T-helper 17 cell (primary cell): ENCODE measurements at regions not wholly inside any gene's neighbourhood (a gene's known extent, or its start where the extent isn't known, plus 50 kb on each side); places are given as distances from the start of the nearest gene placed in this dataset.
"Not testable (repeated sequence)": the region's sequence is repeated elsewhere in the genome, so short reads cannot be mapped to it uniquely, and the experiment has no call there.

ENCODE experiments used
- ATAC-seq: fragments of 150-1000 bp; cut with Tn5 transposase; 2 replicates; pipeline ENCODE4 v1.10.0; 2021; ENCODE audit warnings: mild to moderate bottlenecking, moderate library complexity
- DNase-seq, 3 donors: peaks; one replicate each; pipeline versions ENCODE4 v3.0.0 to v3.0.0-alpha.2; 2020 to 2021
- H3K9me3 ChIP-seq: one replicate; pipeline ENCODE4 v1.7.0; 2013; ENCODE audit warnings: low read length, mild to moderate bottlenecking; ENCODE audit not compliant: control insufficient read depth, poor library complexity, severe bottlenecking
- H3K27ac Mint-ChIP-seq: one replicate; pipeline ENCODE4 v1.8.0; 2022; ENCODE audit warnings: mild to moderate bottlenecking, moderate library complexity, mixed read lengths
- H3K27me3 Mint-ChIP-seq: one replicate; pipeline ENCODE4 v1.8.0; 2022; ENCODE audit warnings: mixed read lengths
- H3K36me3 Mint-ChIP-seq: one replicate; pipeline ENCODE4 v1.8.0; 2022; ENCODE audit warnings: low read depth, mixed read lengths
- H3K4me1 Mint-ChIP-seq: one replicate; pipeline ENCODE4 v1.8.0; 2022; ENCODE audit warnings: mild to moderate bottlenecking, mixed read lengths
- H3K4me3 Mint-ChIP-seq: one replicate; pipeline ENCODE4 v1.8.0; 2022; ENCODE audit warnings: mild to moderate bottlenecking, moderate library complexity, mixed read lengths

- no peaks in the 10 kb centered on the region for H3K9me3 ChIP-seq
- ATAC-seq (no peak), DNase-seq (no peak)
- H3K4me3 Mint-ChIP-seq, result no peak overlapping the region
- H3K4me1 Mint-ChIP-seq, result no peaks in the 10 kb centered on the region
- H3K27me3 Mint-ChIP-seq, result no peaks in the 10 kb centered on the region
- no peaks in the 10 kb centered on the region for H3K36me3 Mint-ChIP-seq
- no peak overlapping the region for H3K27ac Mint-ChIP-seq
These were observed 488.1 kb upstream of the ARX start for GRCh38 chrX:25503826-25504225.

DNA sequence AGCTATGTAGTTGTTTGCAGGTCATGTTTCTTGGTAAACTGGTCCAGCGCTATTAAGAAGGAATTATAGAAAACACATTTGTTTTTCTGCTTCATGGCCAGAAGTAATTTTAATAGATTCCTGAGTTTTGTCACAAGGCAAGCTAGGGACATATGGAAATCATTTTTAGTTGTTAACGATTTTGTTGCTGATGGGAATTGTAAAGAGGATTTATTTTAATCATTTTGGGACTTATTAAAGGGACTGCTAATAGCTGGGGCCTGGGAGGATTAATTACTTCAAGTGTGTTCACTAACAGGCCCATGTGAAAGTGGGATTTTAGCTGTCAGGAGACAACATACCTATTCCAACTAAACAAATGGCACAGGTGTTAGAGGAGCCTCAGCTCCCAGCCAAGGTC, 492.0 kb upstream of the ARX start:
- no peaks in the 10 kb centered on the region for H3K4me1 Mint-ChIP-seq
- DNase-seq, result no peak
- no peak overlapping the region for H3K4me3 Mint-ChIP-seq

GRCh38 chrX:25519258-25519657, 503.5 kb upstream of the ARX start:
- ATAC-seq (no peak), DNase-seq (no peak)
- H3K27ac Mint-ChIP-seq, result no peak overlapping the region
- no peaks in the 10 kb centered on the region for H3K27me3 Mint-ChIP-seq
- no peaks in the 10 kb centered on the region for H3K4me1 Mint-ChIP-seq
- no peak overlapping the region for H3K4me3 Mint-ChIP-seq
- H3K36me3 Mint-ChIP-seq, result no peaks in the 10 kb centered on the region
- H3K9me3 ChIP-seq, result no peaks in the 10 kb centered on the region

More for the DNA sequence above, 492.0 kb upstream of the ARX start:
- H3K27me3 Mint-ChIP-seq, result no peaks in the 10 kb centered on the region
- H3K36me3 Mint-ChIP-seq, result no peaks in the 10 kb centered on the region
- H3K27ac Mint-ChIP-seq, result no peak overlapping the region
- no peaks in the 10 kb centered on the region for H3K9me3 ChIP-seq
- ATAC-seq, result no peak

DNA sequence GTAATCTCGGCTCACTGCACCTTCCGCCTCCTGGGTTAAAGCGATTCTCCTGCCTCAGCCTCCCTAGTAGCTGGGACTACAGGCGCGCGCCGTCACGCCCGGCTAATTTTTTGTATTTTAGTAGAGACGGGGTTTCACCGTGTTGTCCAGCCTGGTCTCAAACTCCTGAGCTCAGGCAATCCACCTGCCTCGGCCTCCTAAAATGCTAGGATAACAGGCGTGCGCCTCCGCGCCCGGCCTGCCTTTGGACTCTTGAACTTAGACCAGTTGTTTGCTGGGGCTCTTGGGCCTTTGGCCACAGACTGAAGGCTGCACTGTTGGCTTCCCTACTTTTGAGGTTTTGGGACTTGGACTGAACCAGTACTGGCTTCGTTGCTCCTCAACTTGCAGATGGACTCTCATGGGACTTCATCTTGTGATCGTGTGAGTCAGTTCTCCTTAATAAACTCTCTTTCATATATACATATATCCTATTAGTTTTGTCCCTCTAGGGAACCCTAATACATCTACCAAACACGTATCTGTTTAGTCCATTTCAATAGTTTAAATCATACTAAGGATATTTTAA, 506.8 kb upstream of the ARX start:
- not testable (repeated sequence) for H3K9me3 ChIP-seq, H3K36me3 Mint-ChIP-seq, DNase-seq, H3K4me1 Mint-ChIP-seq, H3K27ac Mint-ChIP-seq, ATAC-seq, H3K4me3 Mint-ChIP-seq, H3K27me3 Mint-ChIP-seq

DNA sequence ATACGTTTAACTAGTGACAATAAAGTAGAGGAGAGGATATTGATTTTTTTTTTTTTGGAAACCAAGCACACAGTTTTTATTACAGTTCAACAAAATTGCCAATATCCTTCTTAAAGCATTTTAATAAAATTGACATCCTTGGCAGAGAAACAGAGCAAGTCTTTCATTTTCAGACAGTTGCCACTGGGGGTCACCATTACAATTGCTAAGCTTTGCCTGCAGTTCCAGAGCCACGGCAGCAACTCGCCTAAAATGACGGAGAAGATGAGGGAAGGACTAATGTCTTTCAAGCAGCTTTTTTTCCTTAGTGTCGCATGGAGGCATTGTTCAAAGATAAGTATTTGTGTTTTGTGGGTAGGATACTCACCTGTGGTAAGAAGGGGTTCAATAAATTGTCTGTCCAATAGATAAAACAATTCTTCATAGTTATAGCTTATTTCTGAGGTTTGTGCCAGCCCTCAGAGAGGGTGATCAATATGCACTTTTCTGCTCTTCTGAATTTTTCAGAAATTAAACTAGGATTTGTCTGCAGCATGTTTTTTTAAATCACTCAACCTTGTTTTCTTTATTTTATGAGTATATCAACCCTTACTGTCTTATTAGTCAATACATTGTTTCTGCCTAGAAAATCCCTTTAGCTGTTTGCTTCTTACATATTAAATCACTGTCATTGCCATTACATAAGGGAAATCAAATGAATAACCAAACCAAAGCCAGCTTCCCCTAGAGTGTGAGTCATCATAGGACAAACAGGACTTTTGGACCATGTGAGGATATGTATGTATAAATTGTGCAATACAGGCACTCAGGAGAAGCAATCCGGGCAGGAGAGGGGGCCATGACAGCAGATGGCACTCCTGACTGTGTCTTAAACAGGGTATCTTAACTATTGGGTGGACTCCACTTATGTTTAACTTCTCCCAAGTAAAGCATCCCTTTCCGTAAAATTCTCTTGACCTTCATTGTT, 508.1 kb upstream of the ARX start:
- no peaks in the 10 kb centered on the region for H3K36me3 Mint-ChIP-seq
- no peaks in the 10 kb centered on the region for H3K9me3 ChIP-seq
- no peak overlapping the region for H3K4me3 Mint-ChIP-seq
- no peaks in the 10 kb centered on the region for H3K4me1 Mint-ChIP-seq
- ATAC-seq (no peak), DNase-seq (no peak)
- H3K27me3 Mint-ChIP-seq, result no peaks in the 10 kb centered on the region
- no peak overlapping the region for H3K27ac Mint-ChIP-seq

DNA sequence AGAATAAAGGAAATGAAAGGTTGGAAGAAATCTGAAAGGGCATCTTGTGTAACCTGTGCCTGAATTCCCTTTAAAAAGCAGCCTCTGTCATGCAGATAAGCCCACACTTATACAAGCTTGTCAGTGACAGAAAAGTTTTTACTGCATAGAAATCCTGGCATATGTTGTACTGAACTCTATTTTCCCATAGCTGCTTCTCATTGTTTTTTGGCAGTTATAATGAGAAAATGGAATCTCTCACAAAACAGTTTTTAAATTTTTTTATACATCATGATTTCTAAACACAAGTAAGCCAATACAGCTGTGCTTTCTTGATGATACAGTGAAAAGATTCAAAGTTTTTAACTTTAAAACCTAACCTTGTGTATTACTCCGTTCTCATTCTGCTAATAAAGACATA, 511.4 kb upstream of the ARX start:
- no peak overlapping the region for H3K27ac Mint-ChIP-seq
- DNase-seq, result no peak
- H3K9me3 ChIP-seq, result no peaks in the 10 kb centered on the region
- H3K4me3 Mint-ChIP-seq, result no peak overlapping the region
- no peaks in the 10 kb centered on the region for H3K36me3 Mint-ChIP-seq
- ATAC-seq, result no peak
- H3K4me1 Mint-ChIP-seq, result no peaks in the 10 kb centered on the region
- no peaks in the 10 kb centered on the region for H3K27me3 Mint-ChIP-seq

GRCh38 chrX:25527596-25527995, 511.8 kb upstream of the ARX start:
- no peaks in the 10 kb centered on the region for H3K27me3 Mint-ChIP-seq
- H3K36me3 Mint-ChIP-seq, result no peaks in the 10 kb centered on the region
- no peak for DNase-seq
- no peak for ATAC-seq
- H3K4me3 Mint-ChIP-seq, result no peak overlapping the region
- peaks cover 2% of the 10 kb centered on the region for H3K9me3 ChIP-seq
- no peaks in the 10 kb centered on the region for H3K4me1 Mint-ChIP-seq
- no peak overlapping the region for H3K27ac Mint-ChIP-seq

DNA sequence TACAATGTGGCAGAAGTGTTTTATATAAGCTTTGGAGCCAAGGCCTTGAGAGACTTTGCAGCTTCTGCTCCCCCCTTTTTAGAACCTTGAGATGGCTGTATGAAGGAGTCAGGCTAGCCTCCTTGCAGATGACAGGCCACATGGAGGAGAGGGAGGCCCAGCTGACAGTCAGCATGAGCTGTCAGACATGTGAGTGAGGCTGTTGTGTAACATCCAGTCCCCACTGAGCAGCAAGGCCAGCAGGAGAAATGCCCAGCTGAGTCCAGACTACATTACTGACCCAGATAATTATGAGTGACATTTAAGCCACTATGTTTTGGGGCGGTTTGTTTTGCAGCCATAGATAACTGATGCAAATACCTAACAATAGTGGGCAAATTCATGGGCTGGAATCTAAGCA, 515.3 kb upstream of the ARX start:
- H3K9me3 ChIP-seq, result peaks cover 2% of the 10 kb centered on the region
- H3K4me3 Mint-ChIP-seq, result no peak overlapping the region
- no peak for DNase-seq
- no peaks in the 10 kb centered on the region for H3K36me3 Mint-ChIP-seq
- no peak overlapping the region for H3K27ac Mint-ChIP-seq
- H3K4me1 Mint-ChIP-seq, result no peaks in the 10 kb centered on the region
- no peak for ATAC-seq
- H3K27me3 Mint-ChIP-seq, result no peaks in the 10 kb centered on the region

- DNase-seq (no peak), ATAC-seq (no peak)
- H3K9me3 ChIP-seq, result peaks cover 2% of the 10 kb centered on the region
- H3K4me1 Mint-ChIP-seq, result no peaks in the 10 kb centered on the region
- H3K27ac Mint-ChIP-seq, result no peak overlapping the region
- H3K27me3 Mint-ChIP-seq, result no peaks in the 10 kb centered on the region
- no peak overlapping the region for H3K4me3 Mint-ChIP-seq
- no peaks in the 10 kb centered on the region for H3K36me3 Mint-ChIP-seq
These were observed 518.3 kb upstream of the ARX start for GRCh38 chrX:25534091-25534490.

DNA sequence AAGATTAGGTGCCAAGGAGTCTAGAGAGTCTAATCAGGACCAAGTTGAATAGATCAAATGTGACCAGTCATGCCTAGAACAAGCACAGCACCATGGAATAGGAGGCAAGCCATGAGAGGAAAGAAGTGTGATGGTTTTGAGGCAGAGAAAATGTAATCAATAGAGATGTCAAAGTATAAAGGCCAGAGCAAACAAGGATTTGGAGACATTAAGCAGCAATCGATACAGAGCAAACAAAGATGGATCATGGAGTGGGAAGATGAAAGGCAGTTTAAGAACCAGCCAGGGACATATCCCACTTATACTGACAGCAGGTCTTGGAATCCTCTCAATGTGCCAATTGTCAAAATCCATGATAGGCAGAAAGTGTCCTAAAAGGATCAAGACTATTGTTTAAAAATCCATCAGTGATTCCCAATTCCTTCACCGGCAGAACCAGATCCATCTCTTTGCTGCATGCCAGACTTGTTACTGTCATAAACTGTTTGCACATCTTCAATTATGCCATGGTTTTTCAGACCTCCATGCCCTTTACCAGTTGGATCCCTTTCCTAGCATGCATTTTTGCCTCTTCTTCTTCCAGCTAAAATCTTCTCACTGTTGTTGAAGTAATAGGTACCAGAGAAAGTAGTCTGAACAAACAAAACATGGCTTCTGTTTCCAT, 520.7 kb upstream of the ARX start:
- Mint-ChIP-seq H3K4me3 (no peak overlapping the region), H3K27me3 (no peaks in the 10 kb centered on the region), H3K36me3 (no peaks in the 10 kb centered on the region), H3K27ac (no peak overlapping the region), H3K4me1 (no peaks in the 10 kb centered on the region)
- H3K9me3 ChIP-seq, result peaks cover 2% of the 10 kb centered on the region
- DNase-seq (no peak), ATAC-seq (no peak)

DNA sequence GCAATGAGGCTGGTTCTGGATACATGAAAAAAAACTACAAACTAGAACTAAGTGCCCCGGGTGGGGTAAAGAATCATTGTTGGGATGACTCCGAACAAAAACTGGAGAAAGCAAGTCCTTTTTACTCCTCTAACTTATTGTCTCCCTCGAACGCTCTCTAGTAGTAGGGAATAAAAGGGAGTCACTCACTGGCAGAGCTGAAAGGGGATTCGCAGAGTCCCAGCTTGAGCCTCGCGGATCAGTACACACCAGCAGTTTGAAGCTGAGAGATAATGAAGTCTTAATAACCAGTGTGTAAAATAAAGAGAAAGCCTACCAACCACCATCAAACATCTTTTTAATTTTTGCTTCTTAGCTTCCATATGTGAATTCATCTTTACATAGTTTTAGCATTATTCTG, 521.9 kb upstream of the ARX start:
- no peaks in the 10 kb centered on the region for H3K36me3 Mint-ChIP-seq
- DNase-seq (no peak), ATAC-seq (no peak)
- no peaks in the 10 kb centered on the region for H3K4me1 Mint-ChIP-seq
- no peaks in the 10 kb centered on the region for H3K27me3 Mint-ChIP-seq
- no peaks in the 10 kb centered on the region for H3K9me3 ChIP-seq
- no peak overlapping the region for H3K4me3 Mint-ChIP-seq
- H3K27ac Mint-ChIP-seq, result no peak overlapping the region

GRCh38 chrX:25544641-25545040, 528.9 kb upstream of the ARX start:
- Mint-ChIP-seq H3K27me3 (no peaks in the 10 kb centered on the region), H3K4me3 (no peak overlapping the region), H3K36me3 (no peaks in the 10 kb centered on the region), H3K4me1 (no peaks in the 10 kb centered on the region), H3K27ac (no peak overlapping the region)
- DNase-seq (no peak), ATAC-seq (no peak)
- no peaks in the 10 kb centered on the region for H3K9me3 ChIP-seq

DNA sequence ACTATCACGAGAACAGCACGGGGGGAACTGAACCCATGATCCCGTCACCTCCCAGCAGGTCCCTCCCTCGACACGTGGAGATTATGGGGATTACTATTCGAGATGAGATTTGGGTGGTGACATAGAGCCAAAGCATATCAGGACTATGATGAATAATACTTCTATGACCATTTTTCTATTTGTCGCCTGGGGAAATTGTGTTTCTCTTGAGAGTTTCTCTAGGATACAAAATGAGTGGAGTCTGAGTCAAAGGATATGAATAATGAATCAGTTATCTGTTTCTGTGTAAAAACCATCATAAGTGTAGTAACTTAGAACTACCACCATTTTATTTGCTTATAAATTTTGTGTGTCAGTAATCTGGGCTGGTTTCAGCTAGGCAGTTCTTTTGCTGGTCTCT, 533.0 kb upstream of the ARX start:
- Mint-ChIP-seq H3K4me1 (no peaks in the 10 kb centered on the region), H3K27me3 (no peaks in the 10 kb centered on the region), H3K4me3 (no peak overlapping the region), H3K36me3 (no peaks in the 10 kb centered on the region), H3K27ac (no peak overlapping the region)
- DNase-seq (no peak), ATAC-seq (no peak)
- no peaks in the 10 kb centered on the region for H3K9me3 ChIP-seq
